ENCODE measurements at regions not wholly inside any gene's neighbourhood (a gene's known extent, or its start where the extent isn't known, plus 50 kb on each side); places are given as distances from the start of the nearest gene placed in this dataset.

DNA sequence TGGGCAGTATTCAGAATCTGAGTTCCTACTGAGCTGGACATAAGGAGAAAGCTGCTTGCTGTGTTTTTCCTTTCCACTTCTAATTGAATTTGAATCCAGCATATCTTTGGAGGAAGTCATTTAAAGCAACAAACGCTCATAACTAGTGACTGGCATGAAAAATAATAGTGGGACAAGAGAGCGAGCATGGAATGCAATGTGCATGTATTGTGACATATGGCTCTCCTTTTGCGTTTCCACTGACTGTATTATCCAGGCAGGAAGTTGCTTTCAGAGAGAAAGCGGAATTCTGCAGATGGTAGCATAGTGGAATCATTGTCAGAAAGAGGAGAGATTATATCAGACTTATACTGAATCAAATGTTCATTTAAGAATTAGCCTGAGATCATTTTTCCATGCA lies 368.6 kb downstream of the REEP3 start:
- DNase-seq, result no peak
- H3K27ac Mint-ChIP-seq, result no peak overlapping the region
- H3K4me3 Mint-ChIP-seq, result no peak overlapping the region
- H3K4me1 Mint-ChIP-seq, result no peaks in the 10 kb centered on the region
- H3K27me3 Mint-ChIP-seq (ENCODE audit: low read depth, poor library complexity), result peaks cover 12% of the 10 kb centered on the region
- no peaks in the 10 kb centered on the region for H3K36me3 Mint-ChIP-seq (ENCODE audit: low read depth)
- H3K9me3 Mint-ChIP-seq, result no peaks in the 10 kb centered on the region
- TF ChIP-seq CTCF (IDR thresholded peaks at IDR 0.05), result no peak

DNA sequence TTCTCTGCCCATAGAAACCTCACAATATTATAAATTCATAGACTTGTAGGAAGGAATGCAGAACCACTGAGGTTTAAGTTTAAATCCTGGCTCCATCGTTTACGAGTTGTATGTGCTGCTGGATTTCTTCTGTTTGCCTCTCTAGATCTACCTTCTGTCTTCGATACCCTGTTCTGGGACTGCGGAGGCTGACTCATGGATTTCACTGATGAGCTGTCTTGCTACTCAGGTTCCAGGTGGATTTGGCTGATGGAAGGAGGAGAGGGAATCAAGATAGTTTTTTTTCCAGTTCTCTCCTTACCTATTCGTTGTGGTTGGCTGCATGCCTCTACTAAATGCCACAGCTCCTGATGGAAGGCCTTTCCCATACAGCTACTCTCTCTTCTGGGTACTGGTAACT lies 375.8 kb downstream of the REEP3 start:
- no peak for DNase-seq
- Mint-ChIP-seq H3K27me3 (ENCODE audit: low read depth, poor library complexity) (peaks cover 7% of the 10 kb centered on the region), H3K4me3 (no peak overlapping the region), H3K36me3 (ENCODE audit: low read depth) (no peaks in the 10 kb centered on the region), H3K27ac (no peak overlapping the region), H3K4me1 (peaks cover 19% of the 10 kb centered on the region), H3K9me3 (no peaks in the 10 kb centered on the region)
- no peak for TF ChIP-seq CTCF (IDR thresholded peaks at IDR 0.05)

DNA sequence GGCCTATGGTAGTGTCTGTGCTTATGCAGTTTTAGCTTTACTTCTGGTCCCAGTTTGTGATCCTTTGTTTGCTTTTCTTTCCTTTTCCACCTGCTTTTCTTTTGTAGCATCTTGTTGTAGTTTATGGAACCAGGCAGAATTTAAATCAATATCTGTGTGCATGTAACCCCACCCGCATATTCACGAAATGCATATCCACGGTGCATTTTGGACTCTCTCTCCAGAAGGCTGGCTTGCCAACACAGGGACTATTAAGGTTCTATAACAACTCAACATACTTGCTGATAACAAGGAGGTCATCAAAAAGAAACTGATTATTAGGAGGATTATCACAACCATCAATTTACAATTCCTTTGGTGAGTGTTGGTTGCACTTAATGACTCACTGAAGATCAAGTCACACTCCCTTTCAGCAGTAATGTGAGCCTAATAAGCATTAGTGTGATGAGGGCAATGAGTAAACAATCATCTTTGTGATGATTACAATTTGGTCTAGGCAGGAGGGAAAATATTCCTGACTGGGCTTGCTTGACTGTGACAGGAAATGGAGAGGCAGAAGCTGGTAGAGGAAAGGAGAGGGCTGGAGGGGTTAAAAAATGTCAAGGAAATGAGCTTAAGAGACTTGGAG lies 378.6 kb downstream of the REEP3 start:
- no peak for DNase-seq
- H3K4me3 Mint-ChIP-seq, result no peak overlapping the region
- H3K4me1 Mint-ChIP-seq, result peaks cover 20% of the 10 kb centered on the region
- TF ChIP-seq CTCF (IDR thresholded peaks at IDR 0.05), result no peak
- H3K27me3 Mint-ChIP-seq (ENCODE audit: low read depth, poor library complexity), result peaks cover 2% of the 10 kb centered on the region
- H3K36me3 Mint-ChIP-seq (ENCODE audit: low read depth), result no peaks in the 10 kb centered on the region
- H3K27ac Mint-ChIP-seq, result no peak overlapping the region
- H3K9me3 Mint-ChIP-seq, result peaks cover 5% of the 10 kb centered on the region

GRCh38 chr10:63901228-63901627 lies 380.0 kb downstream of the REEP3 start:
- no peak overlapping the region for H3K27ac Mint-ChIP-seq
- DNase-seq, result no peak
- no peak overlapping the region for H3K4me3 Mint-ChIP-seq
- H3K36me3 Mint-ChIP-seq (ENCODE audit: low read depth), result no peaks in the 10 kb centered on the region
- peak; percentile 17 for TF ChIP-seq CTCF (IDR thresholded peaks at IDR 0.05)
- no peaks in the 10 kb centered on the region for H3K27me3 Mint-ChIP-seq (ENCODE audit: low read depth, poor library complexity)
- H3K4me1 Mint-ChIP-seq, result peaks cover 20% of the 10 kb centered on the region
- H3K9me3 Mint-ChIP-seq, result peaks cover 9% of the 10 kb centered on the region

DNA sequence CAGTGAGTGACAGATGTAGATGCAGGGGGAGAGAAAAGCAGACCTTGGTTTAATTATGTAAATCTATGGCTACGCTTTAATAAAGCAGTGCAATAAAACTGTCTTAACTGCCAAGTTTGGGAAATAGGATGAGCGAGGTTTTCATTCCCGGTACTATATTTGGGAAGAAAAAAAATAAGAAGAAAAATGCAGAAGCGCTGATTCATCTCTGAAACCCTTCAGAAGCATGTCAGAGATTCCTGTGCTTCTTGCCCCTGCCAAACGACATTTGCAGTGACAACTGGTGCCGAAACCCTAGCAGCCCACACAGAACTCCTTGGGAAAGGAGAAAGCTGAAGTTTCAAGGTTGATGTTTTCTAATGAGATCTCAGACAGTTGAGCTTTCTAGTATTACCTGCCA lies 380.7 kb downstream of the REEP3 start:
- H3K9me3 Mint-ChIP-seq, result peaks cover 12% of the 10 kb centered on the region
- DNase-seq, result no peak
- no peak for TF ChIP-seq CTCF (IDR thresholded peaks at IDR 0.05)
- no peak overlapping the region for H3K4me3 Mint-ChIP-seq
- peaks cover 20% of the 10 kb centered on the region for H3K4me1 Mint-ChIP-seq
- H3K27me3 Mint-ChIP-seq (ENCODE audit: low read depth, poor library complexity), result no peaks in the 10 kb centered on the region
- H3K27ac Mint-ChIP-seq, result no peak overlapping the region
- no peaks in the 10 kb centered on the region for H3K36me3 Mint-ChIP-seq (ENCODE audit: low read depth)

DNA sequence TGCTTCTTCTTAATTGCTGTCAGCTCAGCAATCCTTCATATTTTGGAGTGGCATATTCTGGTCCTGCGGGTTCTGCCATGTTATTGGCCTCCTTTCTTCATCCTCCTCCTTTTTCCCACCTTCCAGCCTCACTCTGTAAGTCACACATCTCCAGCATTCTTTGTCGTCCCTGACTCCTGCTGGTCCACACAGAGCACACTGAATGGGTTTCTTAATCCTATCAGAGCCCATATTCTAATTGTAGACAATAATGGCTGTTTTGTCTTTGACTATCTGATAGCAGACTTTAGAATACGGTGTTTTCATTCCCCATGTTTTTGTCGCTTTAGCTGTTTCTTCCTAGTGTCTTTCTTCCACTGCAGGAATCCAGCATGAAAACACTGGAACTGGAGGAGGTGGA lies 389.6 kb downstream of the REEP3 start:
- no peak for TF ChIP-seq CTCF (IDR thresholded peaks at IDR 0.05)
- no peak overlapping the region for H3K4me3 Mint-ChIP-seq
- DNase-seq, result no peak

More for the DNA sequence above, 389.6 kb downstream of the REEP3 start:
- H3K27me3 Mint-ChIP-seq (ENCODE audit: low read depth, poor library complexity), result peaks cover 10% of the 10 kb centered on the region
- H3K9me3 Mint-ChIP-seq, result peaks cover 3% of the 10 kb centered on the region
- no peaks in the 10 kb centered on the region for H3K4me1 Mint-ChIP-seq
- H3K36me3 Mint-ChIP-seq (ENCODE audit: low read depth), result no peaks in the 10 kb centered on the region
- H3K27ac Mint-ChIP-seq, result no peak overlapping the region
